B cell (primary cell): ENCODE measurements at regions not wholly inside any gene's neighbourhood (a gene's known extent, or its start where the extent isn't known, plus 50 kb on each side); places are given as distances from the start of the nearest gene placed in this dataset.
"Not testable (repeated sequence)": the region's sequence is repeated elsewhere in the genome, so short reads cannot be mapped to it uniquely, and the experiment has no call there.

Experiments used
- CTCF ChIP-seq: fragments of 200-600 bp; IDR thresholded peaks from one replicate; pipeline ENCODE4 v1.8.0; 2022; ENCODE audit warnings: antibody characterized with exemption, mild to moderate bottlenecking
- EZH2 ChIP-seq: IDR thresholded peaks from 2 replicates; pipeline ENCODE4 v1.6.1; 2012; ENCODE audit warnings: borderline replicate concordance, low read depth, mild to moderate bottlenecking, moderate library complexity, low read length; ENCODE audit not compliant: insufficient read depth, poor library complexity, severe bottlenecking

- TF ChIP-seq CTCF, EZH2: not testable (repeated sequence)
These were observed 762.6 kb downstream of the CENPC start for GRCh38 chr4:66782751-66783150.
